Fibroblast of villous mesenchyme (primary cell): ENCODE measurements at regions not wholly inside any gene's neighbourhood (a gene's known extent, or its start where the extent isn't known, plus 50 kb on each side); places are given as distances from the start of the nearest gene placed in this dataset.

Source experiments
- DNase-seq: peaks from one replicate; pipeline ENCODE4 v3.0.0-alpha.2; 2010; ENCODE audit warnings: low read depth
- H3K4me3 ChIP-seq: 2 replicates; pipeline ENCODE4 v1.5.1; 2011; ENCODE audit warnings: low read depth, mild to moderate bottlenecking, low read length
- CTCF ChIP-seq: IDR thresholded peaks from 2 replicates; pipeline ENCODE4 v1.5.1; 2012; ENCODE audit warnings: low read depth, mild to moderate bottlenecking, low read length; ENCODE audit not compliant: insufficient read depth

GRCh38 chr22:22824340-22825212, 63.0 kb upstream of the IGLL5 start:
- no peak for DNase-seq
- no peak for TF ChIP-seq CTCF
- H3K4me3 ChIP-seq, result no peak overlapping the region

GRCh38 chr22:22825213-22825593, 62.4 kb upstream of the IGLL5 start:
- no peak for TF ChIP-seq CTCF
- DNase-seq, result no peak

DNA sequence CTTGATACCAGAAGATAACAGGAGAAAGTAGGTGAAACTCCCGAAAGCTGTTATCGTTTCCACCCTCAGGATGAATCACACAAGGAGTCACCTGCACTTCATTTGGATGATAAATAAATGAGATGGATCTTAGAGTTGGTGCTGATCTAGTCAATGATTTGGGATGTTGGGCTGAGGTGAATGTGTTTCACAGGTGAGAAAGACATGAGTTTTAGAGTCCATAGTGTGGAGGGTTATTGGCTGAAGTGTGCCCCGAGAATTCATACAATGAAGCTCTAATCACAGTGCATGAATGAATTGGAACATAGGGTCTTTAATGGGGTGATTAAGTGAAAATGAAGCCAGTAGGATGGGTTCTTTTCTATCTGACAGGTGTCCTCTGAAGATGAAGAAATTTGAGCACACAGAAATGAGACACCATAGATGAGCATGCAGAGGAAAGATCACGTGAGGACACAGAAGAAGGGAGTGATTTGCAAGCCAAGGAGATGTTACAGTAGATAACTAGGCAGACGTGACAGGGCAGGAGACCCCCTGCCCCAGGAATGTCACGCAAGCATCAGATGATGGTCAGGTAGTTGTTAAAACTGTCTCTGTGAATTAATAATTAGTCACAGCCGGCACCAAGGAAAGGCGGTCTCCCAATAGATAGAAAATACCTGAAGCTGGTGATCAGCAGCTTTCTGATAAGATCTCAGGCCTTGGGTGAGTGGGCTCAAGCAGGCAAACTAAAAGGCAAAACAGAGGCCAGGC, 60.3 kb upstream of the IGLL5 start:
- no peak for DNase-seq
- TF ChIP-seq CTCF, result no peak
- H3K4me3 ChIP-seq, result no peak overlapping the region

More at GRCh38 chr22:22825213-22825593, 62.4 kb upstream of the IGLL5 start:
- no peak overlapping the region for H3K4me3 ChIP-seq

DNA sequence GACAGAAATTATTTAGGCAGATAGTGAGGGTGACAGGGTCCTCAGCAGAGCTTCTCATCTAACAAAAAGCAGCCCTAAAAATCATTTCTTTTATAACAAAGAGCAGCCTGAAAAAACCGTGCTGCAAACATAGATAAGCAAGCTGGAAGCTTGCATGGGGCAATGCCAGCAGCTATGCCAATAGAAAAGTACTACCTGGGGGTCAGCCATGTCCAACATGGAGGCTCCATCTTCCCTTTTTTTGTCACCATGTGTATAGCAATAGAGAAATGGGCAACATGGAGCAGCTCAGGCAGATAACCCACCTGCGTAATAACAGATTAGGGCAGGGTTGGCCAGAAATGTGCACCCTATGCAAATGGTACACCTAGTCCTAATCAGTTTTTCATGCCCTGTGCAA, 57.4 kb upstream of the IGLL5 start:
- TF ChIP-seq CTCF, result no peak
- no peak overlapping the region for H3K4me3 ChIP-seq
- no peak for DNase-seq

GRCh38 chr22:22830957-22831688, 56.5 kb upstream of the IGLL5 start:
- no peak for TF ChIP-seq CTCF
- H3K4me3 ChIP-seq, result no peak overlapping the region
- DNase-seq, result no peak

- no peak for DNase-seq
- H3K4me3 ChIP-seq, result no peak overlapping the region
- TF ChIP-seq CTCF, result no peak
Observed at GRCh38 chr22:22833059-22833458, 54.6 kb upstream of the IGLL5 start.
